ENCODE measurements at regions not wholly inside any gene's neighbourhood (a gene's known extent, or its start where the extent isn't known, plus 50 kb on each side); places are given as distances from the start of the nearest gene placed in this dataset.

DNA sequence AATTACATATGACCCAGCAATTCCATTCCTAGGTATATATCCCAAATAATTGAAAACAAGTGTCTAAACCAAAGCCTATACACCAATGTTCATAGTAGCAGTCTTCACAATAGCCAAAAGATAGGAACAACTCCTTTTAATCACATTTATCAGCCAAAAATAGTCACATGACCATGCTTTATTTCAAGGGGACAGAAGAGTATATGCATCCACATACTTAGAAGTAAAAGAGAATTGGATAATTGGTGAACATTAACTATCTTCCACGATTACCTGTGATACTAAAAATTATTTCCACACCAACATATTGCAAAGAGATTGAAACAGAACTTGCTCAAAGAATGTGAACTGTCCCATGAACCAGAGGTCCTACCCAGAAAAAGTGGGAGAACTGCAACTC lies 51.8 kb upstream of the FOXE1 start:
- H3K9me3 ChIP-seq (ENCODE audit: control insufficient read depth, low read length), result no peaks in the 10 kb centered on the region
- no peaks in the 10 kb centered on the region for H3K4me1 ChIP-seq (ENCODE audit: control insufficient read depth in 1 of 2, insufficient read depth in 2 of 2, low read length in 2 of 2)
- ATAC-seq (ENCODE audit: low FRiP score) (no peak), DNase-seq (no peak)
- intact Hi-C loops (cut with DNase I), result no loop called here
- WGBS, 2 donors, result 70 to 85% methylated on average over 1 of the region's 1 CpG
- no peaks in the 10 kb centered on the region for H3K27me3 ChIP-seq (ENCODE audit: control insufficient read depth in 1 of 2, insufficient read depth in 2 of 2, low read length in 1 of 2)
- H3K36me3 ChIP-seq (ENCODE audit: control insufficient read depth in 1 of 2, insufficient read depth in 2 of 2, low read length in 1 of 2), result no peaks in the 10 kb centered on the region
- H3K27ac ChIP-seq (ENCODE audit: low read depth in 1 of 2, low read length in 2 of 2), result no peak overlapping the region
- H3K4me3 ChIP-seq (ENCODE audit: low read length in 2 of 2), result no peak overlapping the region

DNA sequence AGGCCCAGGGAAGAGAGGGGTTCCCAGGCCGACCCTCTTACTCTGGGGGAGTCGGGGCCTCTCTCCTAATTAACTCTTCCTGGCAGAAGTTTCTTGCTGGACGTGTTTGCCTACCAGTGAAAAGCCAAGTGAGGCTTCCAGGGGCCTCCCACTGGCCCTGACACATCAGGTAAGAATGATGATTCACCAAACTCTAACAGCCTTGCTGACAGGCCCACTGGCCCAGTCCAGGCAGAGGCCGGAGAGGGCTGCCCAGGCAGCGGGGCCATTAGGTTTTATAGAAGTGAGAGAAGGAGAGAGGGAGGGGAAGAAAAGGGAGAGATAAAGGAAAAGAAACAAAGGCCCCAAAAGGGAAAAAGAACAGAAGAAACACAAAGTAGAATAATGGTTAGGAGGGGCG lies 50.8 kb upstream of the FOXE1 start:
- intact Hi-C loops (cut with DNase I), result no loop called here
- no peaks in the 10 kb centered on the region for H3K27me3 ChIP-seq (ENCODE audit: control insufficient read depth in 1 of 2, insufficient read depth in 2 of 2, low read length in 1 of 2)
- no peaks in the 10 kb centered on the region for H3K9me3 ChIP-seq (ENCODE audit: control insufficient read depth, low read length)
- H3K27ac ChIP-seq (ENCODE audit: low read depth in 1 of 2, low read length in 2 of 2), result no peak overlapping the region
- no peak overlapping the region for H3K4me3 ChIP-seq (ENCODE audit: low read length in 2 of 2)
- no peak for DNase-seq
- ATAC-seq (ENCODE audit: low FRiP score), result no peak
- no peaks in the 10 kb centered on the region for H3K4me1 ChIP-seq (ENCODE audit: control insufficient read depth in 1 of 2, insufficient read depth in 2 of 2, low read length in 2 of 2)
- H3K36me3 ChIP-seq (ENCODE audit: control insufficient read depth in 1 of 2, insufficient read depth in 2 of 2, low read length in 1 of 2), result no peaks in the 10 kb centered on the region
- 79 to 84% methylated on average over 6 of the region's 6 CpGs for WGBS, 2 donors

DNA sequence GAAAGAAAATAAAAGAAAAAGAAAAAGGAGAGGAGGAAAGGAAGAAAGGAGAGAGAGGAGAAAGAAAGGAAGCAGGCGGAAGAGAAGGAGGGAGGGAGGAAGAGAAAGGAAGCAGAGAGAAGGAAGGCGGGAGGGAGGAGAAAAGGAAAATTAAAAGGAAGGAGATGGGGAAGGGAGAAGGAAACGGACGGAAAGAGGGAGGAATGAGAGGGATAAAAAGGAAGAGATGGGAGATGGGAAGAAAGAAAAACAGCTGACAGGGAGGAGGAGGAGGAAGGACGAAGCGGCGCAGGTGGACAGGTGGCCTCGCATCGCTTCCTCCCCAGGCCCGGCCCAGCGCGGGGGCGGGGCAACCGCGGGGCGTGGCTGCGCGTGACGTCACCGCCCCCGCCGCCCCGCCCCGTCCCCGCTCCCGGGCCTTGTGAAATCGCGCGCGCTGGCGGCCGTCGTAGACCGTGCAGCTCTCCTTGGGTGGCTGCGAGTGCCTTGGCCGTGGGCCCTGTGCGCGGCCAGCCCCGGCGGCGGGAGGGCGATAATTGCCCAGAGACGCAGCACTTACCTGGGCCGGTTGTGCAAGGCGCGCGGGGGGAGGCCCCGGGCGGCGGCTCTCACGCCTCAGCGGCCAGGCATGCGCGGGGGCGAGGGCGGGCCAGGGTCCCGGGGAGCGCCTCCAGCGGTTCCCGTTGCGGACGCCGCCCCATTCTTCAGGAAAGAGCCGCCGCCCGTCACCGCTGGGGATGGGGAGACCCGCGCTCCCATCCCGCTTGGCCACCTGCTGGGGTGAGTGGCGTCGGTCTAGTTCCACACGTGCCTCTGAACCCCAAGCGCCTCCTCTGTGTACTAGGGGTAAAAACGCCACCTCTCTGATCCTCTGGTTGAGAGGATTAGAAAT lies 49.6 kb upstream of the FOXE1 start:
- Histone ChIP-seq H3K9me3 (ENCODE audit: control insufficient read depth, low read length) (no peaks in the 10 kb centered on the region), H3K27me3 (ENCODE audit: control insufficient read depth in 1 of 2, insufficient read depth in 2 of 2, low read length in 1 of 2) (no peaks in the 10 kb centered on the region), H3K36me3 (ENCODE audit: control insufficient read depth in 1 of 2, insufficient read depth in 2 of 2, low read length in 1 of 2) (no peaks in the 10 kb centered on the region), H3K27ac (ENCODE audit: low read depth in 1 of 2, low read length in 2 of 2) (no peak overlapping the region), H3K4me1 (ENCODE audit: control insufficient read depth in 1 of 2, insufficient read depth in 2 of 2, low read length in 2 of 2) (no peaks in the 10 kb centered on the region), H3K4me3 (ENCODE audit: low read length in 2 of 2) (no peak overlapping the region)
- DNase-seq (peak; percentile 78 to 87), ATAC-seq (ENCODE audit: low FRiP score) (peak; percentile 83)
- intact Hi-C loops (cut with DNase I), result no loop called here
- WGBS, 2 donors, result 2% methylated on average over 45 to 75 of the region's 75 CpGs

Data from aorta (tissue), 5 donors.